Transverse colon (tissue), 4 donors: ENCODE measurements at regions not wholly inside any gene's neighbourhood (a gene's known extent, or its start where the extent isn't known, plus 50 kb on each side); places are given as distances from the start of the nearest gene placed in this dataset.

ENCODE experiments used
- EP300 ChIP-seq: sonication (generic); formaldehyde crosslinking; IDR thresholded peaks from one replicate; pipeline ENCODE4 v1.6.1; 2017; ENCODE audit warnings: antibody characterized with exemption, low read depth
- POLR2AphosphoS5 ChIP-seq, 3 donors: sonication (generic); formaldehyde crosslinking; IDR thresholded peaks; one replicate each; pipeline ENCODE4 v1.6.1; 2016; ENCODE audit warnings: antibody characterized with exemption in 3 of 3
- TF ChIP-seq, protein P1 (sequence below), 5 experiments: fragments of 200-600 bp in 3 of 5; fragments of 450-650 bp in 2 of 5; sonication (generic) in 3 of 5; IDR thresholded peaks; 1 replicate in 2 of 5; 2 replicates in 3 of 5; pipeline ENCODE4 v1.5.1; 2016 to 2017; ENCODE audit warnings: antibody characterized with exemption in 5 of 5, inconsistent platforms in 3 of 5, mild to moderate bottlenecking in 2 of 5, moderate library complexity in 1 of 5

GRCh38 chr11:111066846-111067245, 178.7 kb upstream of the POU2AF2 start:
- no peak for TF ChIP-seq EP300
- TF ChIP-seq, protein P1, sequence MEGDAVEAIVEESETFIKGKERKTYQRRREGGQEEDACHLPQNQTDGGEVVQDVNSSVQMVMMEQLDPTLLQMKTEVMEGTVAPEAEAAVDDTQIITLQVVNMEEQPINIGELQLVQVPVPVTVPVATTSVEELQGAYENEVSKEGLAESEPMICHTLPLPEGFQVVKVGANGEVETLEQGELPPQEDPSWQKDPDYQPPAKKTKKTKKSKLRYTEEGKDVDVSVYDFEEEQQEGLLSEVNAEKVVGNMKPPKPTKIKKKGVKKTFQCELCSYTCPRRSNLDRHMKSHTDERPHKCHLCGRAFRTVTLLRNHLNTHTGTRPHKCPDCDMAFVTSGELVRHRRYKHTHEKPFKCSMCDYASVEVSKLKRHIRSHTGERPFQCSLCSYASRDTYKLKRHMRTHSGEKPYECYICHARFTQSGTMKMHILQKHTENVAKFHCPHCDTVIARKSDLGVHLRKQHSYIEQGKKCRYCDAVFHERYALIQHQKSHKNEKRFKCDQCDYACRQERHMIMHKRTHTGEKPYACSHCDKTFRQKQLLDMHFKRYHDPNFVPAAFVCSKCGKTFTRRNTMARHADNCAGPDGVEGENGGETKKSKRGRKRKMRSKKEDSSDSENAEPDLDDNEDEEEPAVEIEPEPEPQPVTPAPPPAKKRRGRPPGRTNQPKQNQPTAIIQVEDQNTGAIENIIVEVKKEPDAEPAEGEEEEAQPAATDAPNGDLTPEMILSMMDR (IDR thresholded peaks at IDR 0.05) = no peak
- TF ChIP-seq POLR2AphosphoS5 (IDR thresholded peaks at IDR 0.05) = no peak
